ENCODE measurements at regions not wholly inside any gene's neighbourhood (a gene's known extent, or its start where the extent isn't known, plus 50 kb on each side); places are given as distances from the start of the nearest gene placed in this dataset.
"Not testable (repeated sequence)": the region's sequence is repeated elsewhere in the genome, so short reads cannot be mapped to it uniquely, and the experiment has no call there.

DNA sequence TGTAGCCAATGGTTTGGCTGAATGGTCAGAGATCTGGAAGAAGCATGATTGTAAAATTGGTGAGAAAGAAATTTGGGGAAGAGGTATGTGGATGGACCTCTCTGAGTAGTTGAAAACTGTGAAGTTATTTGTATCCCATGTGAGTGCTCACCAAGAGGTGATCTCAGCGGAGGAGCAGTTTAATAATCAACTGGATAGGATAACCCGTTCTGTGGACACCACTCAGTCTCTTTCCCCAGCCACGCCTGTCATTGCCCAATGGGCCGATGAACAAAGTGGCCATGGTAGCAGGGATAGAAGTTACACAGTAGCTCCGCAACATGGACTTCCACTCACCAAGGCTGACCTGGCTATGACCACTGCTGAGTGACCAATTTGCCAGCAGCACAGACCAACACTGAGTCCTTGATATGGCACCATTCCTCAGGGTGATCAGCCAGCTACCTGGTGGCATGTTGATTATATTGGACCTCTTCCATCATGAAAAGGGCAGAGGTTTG is 257.4 kb upstream of the ATXN7L3B start:
- DNase-seq (ENCODE audit: low spot score) = no peak
- Mint-ChIP-seq H3K36me3 (ENCODE audit: low read depth) (peaks cover 2% of the 10 kb centered on the region), H3K9me3 (ENCODE audit: low read depth) (peaks cover 33% of the 10 kb centered on the region), H3K4me1 (ENCODE audit: low read depth) (no peaks in the 10 kb centered on the region), H3K4me3 (ENCODE audit: unreplicated experiment) (no peak overlapping the region), H3K27me3 (ENCODE audit: low read depth) (peaks cover 5% of the 10 kb centered on the region), H3K27ac (ENCODE audit: unreplicated experiment) (no peak overlapping the region)
- TF ChIP-seq, protein P1, sequence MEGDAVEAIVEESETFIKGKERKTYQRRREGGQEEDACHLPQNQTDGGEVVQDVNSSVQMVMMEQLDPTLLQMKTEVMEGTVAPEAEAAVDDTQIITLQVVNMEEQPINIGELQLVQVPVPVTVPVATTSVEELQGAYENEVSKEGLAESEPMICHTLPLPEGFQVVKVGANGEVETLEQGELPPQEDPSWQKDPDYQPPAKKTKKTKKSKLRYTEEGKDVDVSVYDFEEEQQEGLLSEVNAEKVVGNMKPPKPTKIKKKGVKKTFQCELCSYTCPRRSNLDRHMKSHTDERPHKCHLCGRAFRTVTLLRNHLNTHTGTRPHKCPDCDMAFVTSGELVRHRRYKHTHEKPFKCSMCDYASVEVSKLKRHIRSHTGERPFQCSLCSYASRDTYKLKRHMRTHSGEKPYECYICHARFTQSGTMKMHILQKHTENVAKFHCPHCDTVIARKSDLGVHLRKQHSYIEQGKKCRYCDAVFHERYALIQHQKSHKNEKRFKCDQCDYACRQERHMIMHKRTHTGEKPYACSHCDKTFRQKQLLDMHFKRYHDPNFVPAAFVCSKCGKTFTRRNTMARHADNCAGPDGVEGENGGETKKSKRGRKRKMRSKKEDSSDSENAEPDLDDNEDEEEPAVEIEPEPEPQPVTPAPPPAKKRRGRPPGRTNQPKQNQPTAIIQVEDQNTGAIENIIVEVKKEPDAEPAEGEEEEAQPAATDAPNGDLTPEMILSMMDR (IDR thresholded peaks at IDR 0.05) = no peak

DNA sequence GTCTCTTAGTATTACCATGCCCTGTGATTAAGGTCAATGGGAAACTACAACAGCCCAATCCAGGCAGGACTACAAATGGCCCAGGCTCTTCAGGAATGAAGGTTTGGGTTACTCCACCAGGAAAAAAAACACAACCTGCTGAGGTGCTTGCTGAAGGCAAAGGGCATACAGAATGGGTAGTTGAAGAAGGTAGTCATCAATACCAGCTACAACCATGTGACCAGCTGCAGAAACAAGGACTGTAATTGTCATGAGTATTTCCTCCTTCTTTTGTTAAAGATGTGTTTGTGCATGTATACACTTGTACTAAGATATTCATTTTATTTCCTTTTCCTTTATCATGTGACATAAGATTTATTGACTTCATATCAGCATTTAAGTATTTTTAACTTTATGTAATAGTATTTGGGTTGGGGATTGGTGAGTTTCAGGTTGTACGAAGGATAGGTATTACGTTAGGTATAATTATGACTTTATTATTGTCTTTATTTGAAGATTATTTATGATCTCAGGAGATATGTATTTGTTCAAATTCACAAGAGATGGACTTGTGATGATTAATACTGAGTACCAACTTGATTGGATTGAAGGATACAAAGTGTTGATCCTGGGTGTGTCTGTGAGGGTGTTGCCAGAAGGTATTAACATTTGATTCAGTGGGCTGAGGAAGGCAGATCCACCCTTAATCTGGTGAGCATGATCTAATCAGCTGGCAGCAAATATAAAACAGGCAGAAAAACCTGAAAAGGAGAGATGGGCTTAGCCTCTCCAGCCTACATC is 256.0 kb upstream of the ATXN7L3B start:
- not testable (repeated sequence) for H3K36me3 Mint-ChIP-seq (ENCODE audit: low read depth); DNase-seq (ENCODE audit: low spot score); H3K27ac Mint-ChIP-seq (ENCODE audit: unreplicated experiment); H3K4me3 Mint-ChIP-seq (ENCODE audit: unreplicated experiment); H3K4me1 Mint-ChIP-seq (ENCODE audit: low read depth); H3K27me3 Mint-ChIP-seq (ENCODE audit: low read depth)
- peaks cover 28% of the 10 kb centered on the region for H3K9me3 Mint-ChIP-seq (ENCODE audit: low read depth)

DNA sequence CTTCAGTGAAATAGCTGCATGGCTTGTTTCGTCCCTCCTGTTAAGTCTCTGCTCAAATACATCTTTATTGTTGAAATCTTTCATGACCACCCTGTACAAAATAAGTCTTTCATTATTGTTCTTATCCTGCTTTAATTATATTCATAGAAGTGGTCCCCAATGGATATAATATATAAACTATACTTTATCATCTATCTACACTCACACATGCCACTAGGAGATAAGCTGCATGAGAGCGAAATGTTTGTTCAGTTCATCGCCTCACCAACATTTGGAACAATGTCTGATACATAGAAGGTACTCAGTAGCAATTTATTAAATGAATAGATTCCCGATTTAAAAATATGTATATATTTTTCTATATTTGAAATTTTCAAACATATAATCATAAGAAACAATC is 254.0 kb upstream of the ATXN7L3B start:
- no peak for DNase-seq (ENCODE audit: low spot score)
- TF ChIP-seq, protein P1 (IDR thresholded peaks at IDR 0.05) = no peak
- peaks cover 5% of the 10 kb centered on the region for H3K27me3 Mint-ChIP-seq (ENCODE audit: low read depth)
- no peaks in the 10 kb centered on the region for H3K4me1 Mint-ChIP-seq (ENCODE audit: low read depth)
- no peaks in the 10 kb centered on the region for H3K36me3 Mint-ChIP-seq (ENCODE audit: low read depth)
- H3K27ac Mint-ChIP-seq (ENCODE audit: unreplicated experiment) = no peak overlapping the region
- no peak overlapping the region for H3K4me3 Mint-ChIP-seq (ENCODE audit: unreplicated experiment)
- H3K9me3 Mint-ChIP-seq (ENCODE audit: low read depth) = peaks cover 10% of the 10 kb centered on the region

DNA sequence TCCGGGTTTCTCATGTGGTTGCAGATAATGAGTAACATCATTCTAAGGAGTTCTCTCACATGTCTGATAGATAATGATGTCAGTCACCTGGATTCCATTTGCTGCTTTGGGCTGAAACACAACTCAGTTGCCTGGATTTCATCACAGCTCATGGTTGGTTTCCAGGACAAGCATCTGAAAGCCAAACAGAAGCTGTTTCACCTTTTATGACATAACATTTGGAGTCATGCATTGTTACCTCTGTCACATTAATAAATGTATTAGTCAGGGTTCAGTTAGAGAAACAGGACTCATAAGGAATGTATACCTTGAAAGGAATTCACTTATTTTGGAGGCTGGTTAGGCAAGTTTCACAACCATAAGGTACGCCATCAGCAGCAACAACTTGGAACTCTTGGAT is 251.9 kb upstream of the ATXN7L3B start:
- DNase-seq (ENCODE audit: low spot score) = no peak
- peaks cover 5% of the 10 kb centered on the region for H3K27me3 Mint-ChIP-seq (ENCODE audit: low read depth)
- TF ChIP-seq, protein P1 (IDR thresholded peaks at IDR 0.05) = no peak
- no peaks in the 10 kb centered on the region for H3K4me1 Mint-ChIP-seq (ENCODE audit: low read depth)
- H3K9me3 Mint-ChIP-seq (ENCODE audit: low read depth) = peaks cover 5% of the 10 kb centered on the region
- no peak overlapping the region for H3K27ac Mint-ChIP-seq (ENCODE audit: unreplicated experiment)
- no peak overlapping the region for H3K4me3 Mint-ChIP-seq (ENCODE audit: unreplicated experiment)
- H3K36me3 Mint-ChIP-seq (ENCODE audit: low read depth) = no peaks in the 10 kb centered on the region

DNA sequence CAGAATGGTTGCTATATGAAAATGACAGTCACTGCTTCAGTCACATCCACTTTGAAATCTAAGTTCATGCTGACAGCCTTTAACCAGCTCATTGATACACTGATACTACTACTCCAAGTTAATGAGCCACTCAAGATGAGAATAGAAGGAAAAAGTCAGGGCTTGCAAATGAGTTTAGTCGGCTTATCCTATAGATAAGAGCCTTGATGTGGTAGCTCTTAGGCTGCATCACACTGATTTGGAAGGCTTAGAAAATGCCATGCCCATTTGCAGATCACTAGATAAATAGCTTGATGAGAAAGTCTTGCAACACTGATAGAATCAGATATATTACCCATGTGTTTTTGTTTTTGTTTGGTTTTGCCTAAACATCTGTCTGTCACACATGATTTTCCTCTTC is 251.4 kb upstream of the ATXN7L3B start:
- no peak overlapping the region for H3K4me3 Mint-ChIP-seq (ENCODE audit: unreplicated experiment)
- no peaks in the 10 kb centered on the region for H3K4me1 Mint-ChIP-seq (ENCODE audit: low read depth)
- DNase-seq (ENCODE audit: low spot score) = no peak
- H3K27ac Mint-ChIP-seq (ENCODE audit: unreplicated experiment) = no peak overlapping the region
- H3K9me3 Mint-ChIP-seq (ENCODE audit: low read depth) = peaks cover 5% of the 10 kb centered on the region
- peaks cover 5% of the 10 kb centered on the region for H3K27me3 Mint-ChIP-seq (ENCODE audit: low read depth)
- no peaks in the 10 kb centered on the region for H3K36me3 Mint-ChIP-seq (ENCODE audit: low read depth)
- TF ChIP-seq, protein P1 (IDR thresholded peaks at IDR 0.05) = no peak

All from chondrocyte (in vitro differentiated cells).